Caco-2 (cell line): ENCODE measurements at regions not wholly inside any gene's neighbourhood (a gene's known extent, or its start where the extent isn't known, plus 50 kb on each side); places are given as distances from the start of the nearest gene placed in this dataset.

Source experiments
- BruUV-seq: library from RNA; stranded (reverse); fragments of 400-500 nt; replicated peaks from 2 replicates; lab custom pipeline; 2021; lab: Mats Ljungman, UMichigan
- CTCF ChIA-PET: fragments of 300-600 bp; sonication (Branson Sonifier 250); formaldehyde crosslinking; loops from one replicate; lab custom pipeline; 2022; ENCODE audit warnings: antibody characterized with exemption; lab: Charles Lee
- POLR2A ChIA-PET: fragments of 300-600 bp; sonication (Branson Sonifier 250); formaldehyde crosslinking; loops from one replicate; lab custom pipeline; 2022; ENCODE audit warnings: antibody characterized with exemption; lab: Charles Lee
- DNase-seq, 2 experiments: peaks; one replicate each; pipeline versions ENCODE4 v3.0.0 to v3.0.0-alpha.2; 2020 to 2022
- H3K27me3 ChIP-seq: replicated peaks from 2 replicates; pipeline ENCODE4 v1.6.0; 2011; ENCODE audit warnings: low read length; ENCODE audit not compliant: control insufficient read depth, insufficient read depth
- H3K36me3 ChIP-seq: 2 replicates; pipeline ENCODE4 v1.5.1; 2011; ENCODE audit warnings: low read length; ENCODE audit not compliant: control insufficient read depth, insufficient read depth
- H3K4me1 ChIP-seq: fragments of 250-450 bp; sonication (Bioruptor Pico); 2 replicates; pipeline ENCODE4 v1.5.1; 2020; ENCODE audit warnings: mild to moderate bottlenecking
- H3K4me3 ChIP-seq: 2 replicates; pipeline ENCODE4 v1.5.1; 2011; ENCODE audit warnings: low read depth, mild to moderate bottlenecking, control low read depth, low read length
- H3K9me3 ChIP-seq: fragments of 250-450 bp; sonication (Bioruptor Pico); 2 replicates; pipeline ENCODE4 v1.5.1; 2020; ENCODE audit warnings: mild to moderate bottlenecking, moderate library complexity
- H3K27ac Mint-ChIP-seq: one replicate; pipeline ENCODE4 v1.8.0; 2022; ENCODE audit warnings: mixed read lengths; ENCODE audit not compliant: unreplicated experiment
- H3K27me3 Mint-ChIP-seq: one replicate; pipeline ENCODE4 v1.8.0; 2022; ENCODE audit warnings: mixed read lengths; ENCODE audit not compliant: insufficient read depth, unreplicated experiment
- H3K36me3 Mint-ChIP-seq: one replicate; pipeline ENCODE4 v1.8.0; 2022; ENCODE audit warnings: mild to moderate bottlenecking, mixed read lengths; ENCODE audit not compliant: insufficient read depth, unreplicated experiment
- H3K4me1 Mint-ChIP-seq: one replicate; pipeline ENCODE4 v1.8.0; 2022; ENCODE audit warnings: low read depth, mixed read lengths; ENCODE audit not compliant: unreplicated experiment
- H3K4me3 Mint-ChIP-seq: one replicate; pipeline ENCODE4 v1.8.0; 2022; ENCODE audit warnings: mild to moderate bottlenecking, moderate library complexity, mixed read lengths; ENCODE audit not compliant: unreplicated experiment
- H3K9me3 Mint-ChIP-seq: one replicate; pipeline ENCODE4 v1.8.0; 2022; ENCODE audit warnings: mixed read lengths; ENCODE audit not compliant: unreplicated experiment
- intact Hi-C: fragments of 100-400 bp; cut with micrococcal nuclease; formaldehyde crosslinking; loops from one replicate; pipeline ENCODE4 v1.10.0; 2022; ENCODE audit not compliant: unreplicated experiment
- TF ChIP-seq, protein P1 (sequence below), 2 experiments: fragments of 200-600 bp in 1 of 2; IDR thresholded peaks; 1 replicate in 1 of 2; 2 replicates in 1 of 2; pipeline versions ENCODE4 v1.5.1 to v1.8.0; 2011 to 2022; ENCODE audit warnings: antibody characterized with exemption in 1 of 2, control low read depth in 1 of 2, inconsistent platforms in 1 of 2, low read depth in 1 of 2, low read length in 1 of 2, mild to moderate bottlenecking in 1 of 2, moderate library complexity in 1 of 2; ENCODE audit not compliant: insufficient read depth in 1 of 2, severe bottlenecking in 1 of 2, unreplicated experiment in 1 of 2

DNA sequence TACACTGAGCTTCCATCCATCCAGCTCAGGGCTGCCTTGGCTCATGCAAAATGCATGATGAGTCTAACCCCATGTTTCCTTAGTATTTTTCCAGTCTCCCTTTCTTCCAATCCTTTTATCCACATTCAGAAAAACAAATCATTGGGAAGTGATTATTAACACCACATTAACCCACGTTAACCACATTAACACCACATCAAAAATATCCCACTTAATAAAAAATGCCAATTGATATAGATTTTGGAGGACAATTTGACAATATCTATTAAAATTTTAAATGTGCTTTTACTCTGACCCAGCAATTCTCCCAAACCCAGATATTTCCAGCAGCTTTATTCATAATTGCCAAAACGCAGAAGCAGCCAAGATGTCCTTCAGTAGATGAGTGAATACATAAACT lies 75.6 kb upstream of the SRD5A3 start:
- no peaks in the 10 kb centered on the region for H3K4me1 Mint-ChIP-seq
- peaks cover 27% of the 10 kb centered on the region for H3K27me3 Mint-ChIP-seq
- CTCF ChIA-PET, result no interaction called here
- DNase-seq, result no peak
- Histone ChIP-seq H3K27me3 (no peaks in the 10 kb centered on the region), H3K4me3 (no peak overlapping the region), H3K36me3 (no peaks in the 10 kb centered on the region), H3K9me3 (no peaks in the 10 kb centered on the region), H3K4me1 (no peaks in the 10 kb centered on the region)
- POLR2A ChIA-PET, result no interaction called here
- H3K9me3 Mint-ChIP-seq, result no peaks in the 10 kb centered on the region
- H3K4me3 Mint-ChIP-seq, result no peak overlapping the region
- TF ChIP-seq, protein P1, sequence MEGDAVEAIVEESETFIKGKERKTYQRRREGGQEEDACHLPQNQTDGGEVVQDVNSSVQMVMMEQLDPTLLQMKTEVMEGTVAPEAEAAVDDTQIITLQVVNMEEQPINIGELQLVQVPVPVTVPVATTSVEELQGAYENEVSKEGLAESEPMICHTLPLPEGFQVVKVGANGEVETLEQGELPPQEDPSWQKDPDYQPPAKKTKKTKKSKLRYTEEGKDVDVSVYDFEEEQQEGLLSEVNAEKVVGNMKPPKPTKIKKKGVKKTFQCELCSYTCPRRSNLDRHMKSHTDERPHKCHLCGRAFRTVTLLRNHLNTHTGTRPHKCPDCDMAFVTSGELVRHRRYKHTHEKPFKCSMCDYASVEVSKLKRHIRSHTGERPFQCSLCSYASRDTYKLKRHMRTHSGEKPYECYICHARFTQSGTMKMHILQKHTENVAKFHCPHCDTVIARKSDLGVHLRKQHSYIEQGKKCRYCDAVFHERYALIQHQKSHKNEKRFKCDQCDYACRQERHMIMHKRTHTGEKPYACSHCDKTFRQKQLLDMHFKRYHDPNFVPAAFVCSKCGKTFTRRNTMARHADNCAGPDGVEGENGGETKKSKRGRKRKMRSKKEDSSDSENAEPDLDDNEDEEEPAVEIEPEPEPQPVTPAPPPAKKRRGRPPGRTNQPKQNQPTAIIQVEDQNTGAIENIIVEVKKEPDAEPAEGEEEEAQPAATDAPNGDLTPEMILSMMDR (IDR thresholded peaks at IDR 0.05; ENCODE audit: insufficient read depth in 1 of 2, low read depth in 1 of 2, low read length in 1 of 2, severe bottlenecking in 1 of 2, unreplicated experiment in 1 of 2), result no peak
- intact Hi-C loops, result no loop called here
- no peak overlapping the region for H3K27ac Mint-ChIP-seq
- BruUV-seq, result no TSS peak
- no peaks in the 10 kb centered on the region for H3K36me3 Mint-ChIP-seq

- BruUV-seq, result no TSS peak
- peaks cover 24% of the 10 kb centered on the region for H3K27me3 Mint-ChIP-seq
- Histone ChIP-seq H3K4me3 (no peak overlapping the region), H3K9me3 (no peaks in the 10 kb centered on the region), H3K4me1 (no peaks in the 10 kb centered on the region), H3K36me3 (no peaks in the 10 kb centered on the region), H3K27me3 (no peaks in the 10 kb centered on the region)
- TF ChIP-seq, protein P1 (IDR thresholded peaks at IDR 0.05; ENCODE audit: insufficient read depth in 1 of 2, low read depth in 1 of 2, low read length in 1 of 2, severe bottlenecking in 1 of 2, unreplicated experiment in 1 of 2), result no peak
- ChIA-PET POLR2A (no interaction called here), CTCF (no interaction called here)
- H3K27ac Mint-ChIP-seq, result no peak overlapping the region
- no peaks in the 10 kb centered on the region for H3K36me3 Mint-ChIP-seq
- no peak overlapping the region for H3K4me3 Mint-ChIP-seq
- no peaks in the 10 kb centered on the region for H3K4me1 Mint-ChIP-seq
- DNase-seq, result no peak
- H3K9me3 Mint-ChIP-seq, result no peaks in the 10 kb centered on the region
- intact Hi-C loops, result no loop called here
Observed at GRCh38 chr4:55272102-55272501, 73.9 kb upstream of the SRD5A3 start.

- Histone ChIP-seq H3K36me3 (no peaks in the 10 kb centered on the region), H3K4me1 (no peaks in the 10 kb centered on the region), H3K9me3 (no peaks in the 10 kb centered on the region), H3K27me3 (no peaks in the 10 kb centered on the region), H3K4me3 (no peak overlapping the region)
- H3K27ac Mint-ChIP-seq, result no peak overlapping the region
- H3K27me3 Mint-ChIP-seq, result peaks cover 22% of the 10 kb centered on the region
- intact Hi-C loops, result no loop called here
- CTCF ChIA-PET, result no interaction called here
- no peaks in the 10 kb centered on the region for H3K4me1 Mint-ChIP-seq
- H3K36me3 Mint-ChIP-seq, result no peaks in the 10 kb centered on the region
- TF ChIP-seq, protein P1 (IDR thresholded peaks at IDR 0.05; ENCODE audit: insufficient read depth in 1 of 2, low read depth in 1 of 2, low read length in 1 of 2, severe bottlenecking in 1 of 2, unreplicated experiment in 1 of 2), result no peak
- BruUV-seq, result no TSS peak
- POLR2A ChIA-PET, result no interaction called here
- DNase-seq, result no peak
- H3K9me3 Mint-ChIP-seq, result no peaks in the 10 kb centered on the region
- H3K4me3 Mint-ChIP-seq, result no peak overlapping the region
Observed at GRCh38 chr4:55272589-55272988, 73.5 kb upstream of the SRD5A3 start.
